IPS-18c (cell line): ENCODE measurements at regions not wholly inside any gene's neighbourhood (a gene's known extent, or its start where the extent isn't known, plus 50 kb on each side); places are given as distances from the start of the nearest gene placed in this dataset.

Experiments used
- H3K4me3 ChIP-seq: 2 replicates; pipeline ENCODE4 v1.7.0; 2013; ENCODE audit warnings: low read depth, mild to moderate bottlenecking, low read length, moderate library complexity; ENCODE audit not compliant: insufficient read depth
- H3K9me3 ChIP-seq: one replicate; pipeline ENCODE4 v1.6.1; 2013; ENCODE audit warnings: mild to moderate bottlenecking, low read length, moderate library complexity; ENCODE audit not compliant: control insufficient read depth, insufficient read depth

- no peaks in the 10 kb centered on the region for H3K9me3 ChIP-seq
- H3K4me3 ChIP-seq, result no peak overlapping the region
Measured at GRCh38 chr5:5050801-5051200, 89.3 kb upstream of the ADAMTS16 start.

- no peak overlapping the region for H3K4me3 ChIP-seq
- no peaks in the 10 kb centered on the region for H3K9me3 ChIP-seq
Measured at GRCh38 chr5:5055712-5056111, 84.4 kb upstream of the ADAMTS16 start.

DNA sequence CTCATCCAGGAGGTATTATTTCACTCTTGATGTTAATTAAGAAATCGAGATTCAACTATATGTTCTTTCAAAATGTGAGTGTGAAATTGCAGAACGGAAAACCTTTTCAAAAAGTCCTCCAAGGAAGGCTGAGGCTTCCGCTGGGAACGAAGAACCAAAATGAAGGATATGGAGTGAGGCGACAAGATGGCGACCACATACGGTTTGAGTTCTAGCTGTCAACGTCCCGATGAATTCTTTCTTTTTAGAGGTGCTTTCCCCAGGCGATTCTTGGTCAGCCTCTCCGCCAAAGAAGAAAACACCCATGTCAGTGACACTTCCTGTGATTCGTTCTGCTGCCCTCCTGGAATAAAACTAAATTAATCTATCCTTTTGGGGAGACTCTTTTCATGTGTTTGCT is 78.3 kb upstream of the ADAMTS16 start:
- no peak overlapping the region for H3K4me3 ChIP-seq
- H3K9me3 ChIP-seq, result no peaks in the 10 kb centered on the region

- H3K9me3 ChIP-seq, result no peaks in the 10 kb centered on the region
- no peak overlapping the region for H3K4me3 ChIP-seq
Measured at GRCh38 chr5:5062525-5063302, 77.4 kb upstream of the ADAMTS16 start.

DNA sequence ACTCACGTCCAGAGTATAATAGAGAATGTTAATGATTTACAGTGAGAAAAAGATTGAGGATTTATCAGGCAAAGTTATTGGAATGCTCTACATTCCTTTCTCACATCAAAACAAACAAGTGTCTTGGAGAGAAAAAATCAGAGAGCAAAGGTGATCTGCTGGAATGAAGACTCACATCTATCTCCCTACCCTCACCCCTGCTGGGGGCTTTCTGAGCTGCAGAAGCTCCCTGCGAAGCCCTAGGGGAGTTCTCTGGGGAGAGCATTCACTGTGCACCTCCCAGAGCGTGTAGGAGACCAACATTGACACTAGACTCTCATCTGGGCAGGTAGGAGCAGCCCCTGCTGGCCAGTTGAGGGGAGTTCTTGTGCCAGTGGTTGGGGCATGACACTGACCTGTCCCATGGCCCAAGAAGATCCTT is 76.6 kb upstream of the ADAMTS16 start:
- H3K9me3 ChIP-seq, result no peaks in the 10 kb centered on the region
- H3K4me3 ChIP-seq, result no peak overlapping the region

GRCh38 chr5:5065472-5065871 is 74.7 kb upstream of the ADAMTS16 start:
- Histone ChIP-seq H3K9me3 (no peaks in the 10 kb centered on the region), H3K4me3 (no peak overlapping the region)

DNA sequence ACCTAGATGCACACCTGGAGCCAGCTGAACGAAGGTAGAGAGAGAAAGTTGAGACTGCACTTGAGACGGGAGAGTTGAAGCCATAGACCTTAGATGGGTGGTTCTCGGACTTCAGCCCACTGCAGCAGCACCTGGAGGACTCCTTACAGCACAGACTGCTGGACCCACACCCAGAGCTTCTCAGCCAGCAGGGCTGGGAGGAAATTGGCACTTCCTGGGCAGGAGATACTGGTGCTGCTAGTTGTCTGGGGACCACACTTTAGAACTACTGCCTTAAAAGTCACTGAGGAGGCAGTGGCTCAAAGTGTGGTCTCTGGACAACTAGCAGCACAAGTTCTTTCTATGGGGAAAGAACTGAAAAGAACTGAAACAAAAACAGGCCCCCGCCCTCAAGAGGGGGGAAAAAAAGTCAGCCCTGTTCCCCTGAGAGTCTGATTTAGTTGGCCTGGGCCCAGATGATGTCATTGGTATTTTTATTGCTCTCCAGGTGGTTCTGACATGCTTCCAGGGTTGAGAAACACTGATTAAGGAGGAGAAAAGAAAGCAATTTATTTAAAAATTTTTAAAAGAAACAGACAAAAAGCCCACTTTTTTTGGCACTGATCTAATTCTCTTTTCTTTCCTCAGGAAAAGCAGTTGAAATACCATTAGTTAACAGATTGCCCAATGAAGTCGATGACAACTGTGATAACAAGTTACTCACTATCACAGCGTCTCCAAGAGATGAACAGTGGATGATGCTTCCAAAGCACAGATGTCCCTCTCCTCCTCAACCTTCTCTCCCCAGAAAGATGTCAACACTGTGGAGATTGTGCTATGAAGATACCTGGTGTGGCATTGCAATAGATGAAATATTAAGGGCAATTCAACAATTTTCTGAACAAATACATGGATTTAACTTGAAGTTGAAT is 73.6 kb upstream of the ADAMTS16 start:
- no peaks in the 10 kb centered on the region for H3K9me3 ChIP-seq
- H3K4me3 ChIP-seq, result no peak overlapping the region

- no peaks in the 10 kb centered on the region for H3K9me3 ChIP-seq
Measured at GRCh38 chr5:5069851-5070250, 70.3 kb upstream of the ADAMTS16 start.

GRCh38 chr5:5071554-5071953 is 68.6 kb upstream of the ADAMTS16 start:
- no peak overlapping the region for H3K4me3 ChIP-seq
- H3K9me3 ChIP-seq, result no peaks in the 10 kb centered on the region

More at GRCh38 chr5:5069851-5070250, 70.3 kb upstream of the ADAMTS16 start:
- no peak overlapping the region for H3K4me3 ChIP-seq

DNA sequence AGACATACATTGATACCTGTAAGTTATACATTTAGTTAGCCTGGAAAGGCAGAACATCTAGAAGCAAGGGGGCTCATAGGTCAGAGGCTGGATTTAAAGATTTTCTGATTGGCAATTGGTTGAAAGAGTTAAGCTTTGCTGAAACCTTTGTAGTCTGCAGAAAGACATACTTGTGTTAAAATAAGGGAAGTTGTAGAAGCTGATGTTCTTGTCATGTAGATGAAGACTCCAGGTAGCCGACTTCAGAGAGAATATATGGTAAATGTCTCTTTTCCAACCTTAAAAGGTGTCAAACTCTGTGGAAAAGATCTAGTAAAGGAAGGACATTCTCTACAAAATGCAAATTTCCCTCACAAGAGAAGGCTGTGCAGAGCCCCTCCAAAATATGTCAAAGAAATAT is 62.9 kb upstream of the ADAMTS16 start:
- Histone ChIP-seq H3K9me3 (no peaks in the 10 kb centered on the region), H3K4me3 (no peak overlapping the region)

GRCh38 chr5:5078009-5078897 is 61.9 kb upstream of the ADAMTS16 start:
- no peak overlapping the region for H3K4me3 ChIP-seq
- H3K9me3 ChIP-seq, result no peaks in the 10 kb centered on the region

DNA sequence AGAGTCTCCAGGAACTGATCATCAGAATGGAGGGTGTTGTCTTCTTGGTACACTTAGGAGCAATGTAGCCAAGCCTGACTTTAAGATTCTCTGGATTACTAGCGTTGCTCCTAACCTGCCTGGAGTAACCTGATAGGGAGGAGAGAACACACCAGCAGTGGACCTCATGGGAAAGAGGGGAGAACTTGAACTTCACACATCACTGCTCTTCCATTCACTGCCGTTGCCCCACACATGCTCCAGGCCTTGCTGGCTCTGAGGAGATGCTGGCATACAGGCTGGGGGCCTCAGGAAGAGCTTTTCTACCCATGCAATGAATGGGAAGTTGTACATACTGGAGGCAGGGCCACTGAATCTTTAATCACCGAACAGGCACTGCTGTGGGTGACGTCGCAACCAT is 60.3 kb upstream of the ADAMTS16 start:
- Histone ChIP-seq H3K4me3 (no peak overlapping the region), H3K9me3 (no peaks in the 10 kb centered on the region)

DNA sequence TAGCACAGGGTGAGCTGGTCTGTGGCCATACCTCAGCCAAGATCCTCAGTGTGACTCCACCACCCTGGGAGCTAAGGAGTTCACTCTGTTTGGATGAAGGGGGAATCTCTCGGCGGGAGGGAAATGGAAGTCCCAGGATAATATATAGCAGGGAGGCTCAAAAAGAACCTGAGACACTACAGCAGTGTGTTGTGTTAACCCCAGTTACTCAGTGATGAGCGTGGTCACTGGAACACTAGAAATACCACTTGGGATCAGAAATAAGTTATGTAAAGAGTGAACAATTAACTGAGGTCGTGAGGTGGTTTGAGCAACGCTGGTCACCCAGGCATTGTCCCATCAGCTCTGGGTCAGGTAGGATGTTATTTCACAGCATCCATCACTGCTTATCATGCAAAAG is 59.3 kb upstream of the ADAMTS16 start:
- Histone ChIP-seq H3K9me3 (no peaks in the 10 kb centered on the region), H3K4me3 (no peak overlapping the region)

GRCh38 chr5:5085381-5085780 is 54.7 kb upstream of the ADAMTS16 start:
- H3K4me3 ChIP-seq, result no peak overlapping the region
- no peaks in the 10 kb centered on the region for H3K9me3 ChIP-seq

- H3K4me3 ChIP-seq, result no peak overlapping the region
- no peaks in the 10 kb centered on the region for H3K9me3 ChIP-seq
Measured at GRCh38 chr5:5089895-5090649, 50.1 kb upstream of the ADAMTS16 start.
